PC-3 (cell line): ENCODE measurements at regions not wholly inside any gene's neighbourhood (a gene's known extent, or its start where the extent isn't known, plus 50 kb on each side); places are given as distances from the start of the nearest gene placed in this dataset.

Source experiments
- EZH2phosphoT487 ChIP-seq: fragments of 300-600 bp; sonication (generic); IDR thresholded peaks from 2 replicates; pipeline ENCODE4 v1.6.1; 2018; ENCODE audit warnings: mild to moderate bottlenecking, antibody characterized with exemption, low read length, borderline replicate concordance
- TF ChIP-seq, protein P1 (sequence below): fragments of 300-600 bp; sonication (generic); conservative IDR thresholded peaks from 2 replicates; pipeline ENCODE4 v1.5.1; 2017; ENCODE audit warnings: antibody characterized with exemption, low read depth, mild to moderate bottlenecking, low read length

DNA sequence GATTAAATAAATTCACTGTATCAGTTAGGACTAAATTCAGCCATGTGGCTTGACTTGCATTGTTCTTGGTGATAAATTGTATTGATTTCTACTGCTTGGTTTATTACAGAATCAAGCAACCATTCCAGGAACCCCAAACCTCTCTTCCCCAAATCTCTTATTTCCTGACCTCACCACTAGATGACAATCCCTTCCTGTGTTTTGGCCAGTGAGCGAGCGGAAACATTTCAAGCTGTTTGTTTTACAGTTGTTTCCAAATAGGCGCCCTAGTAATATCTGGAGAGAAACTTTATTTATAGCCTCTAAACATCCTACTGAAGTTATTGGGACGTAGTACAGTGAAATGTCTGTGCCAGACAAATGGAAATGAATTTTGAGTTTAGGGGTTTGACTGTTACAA lies 161.1 kb downstream of the SNAPC1 start:
- no peak for TF ChIP-seq EZH2phosphoT487
- TF ChIP-seq, protein P1, sequence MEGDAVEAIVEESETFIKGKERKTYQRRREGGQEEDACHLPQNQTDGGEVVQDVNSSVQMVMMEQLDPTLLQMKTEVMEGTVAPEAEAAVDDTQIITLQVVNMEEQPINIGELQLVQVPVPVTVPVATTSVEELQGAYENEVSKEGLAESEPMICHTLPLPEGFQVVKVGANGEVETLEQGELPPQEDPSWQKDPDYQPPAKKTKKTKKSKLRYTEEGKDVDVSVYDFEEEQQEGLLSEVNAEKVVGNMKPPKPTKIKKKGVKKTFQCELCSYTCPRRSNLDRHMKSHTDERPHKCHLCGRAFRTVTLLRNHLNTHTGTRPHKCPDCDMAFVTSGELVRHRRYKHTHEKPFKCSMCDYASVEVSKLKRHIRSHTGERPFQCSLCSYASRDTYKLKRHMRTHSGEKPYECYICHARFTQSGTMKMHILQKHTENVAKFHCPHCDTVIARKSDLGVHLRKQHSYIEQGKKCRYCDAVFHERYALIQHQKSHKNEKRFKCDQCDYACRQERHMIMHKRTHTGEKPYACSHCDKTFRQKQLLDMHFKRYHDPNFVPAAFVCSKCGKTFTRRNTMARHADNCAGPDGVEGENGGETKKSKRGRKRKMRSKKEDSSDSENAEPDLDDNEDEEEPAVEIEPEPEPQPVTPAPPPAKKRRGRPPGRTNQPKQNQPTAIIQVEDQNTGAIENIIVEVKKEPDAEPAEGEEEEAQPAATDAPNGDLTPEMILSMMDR, result peak; percentile 92
